ENCODE measurements at regions not wholly inside any gene's neighbourhood (a gene's known extent, or its start where the extent isn't known, plus 50 kb on each side); places are given as distances from the start of the nearest gene placed in this dataset.
"Not testable (repeated sequence)": the region's sequence is repeated elsewhere in the genome, so short reads cannot be mapped to it uniquely, and the experiment has no call there.

DNA sequence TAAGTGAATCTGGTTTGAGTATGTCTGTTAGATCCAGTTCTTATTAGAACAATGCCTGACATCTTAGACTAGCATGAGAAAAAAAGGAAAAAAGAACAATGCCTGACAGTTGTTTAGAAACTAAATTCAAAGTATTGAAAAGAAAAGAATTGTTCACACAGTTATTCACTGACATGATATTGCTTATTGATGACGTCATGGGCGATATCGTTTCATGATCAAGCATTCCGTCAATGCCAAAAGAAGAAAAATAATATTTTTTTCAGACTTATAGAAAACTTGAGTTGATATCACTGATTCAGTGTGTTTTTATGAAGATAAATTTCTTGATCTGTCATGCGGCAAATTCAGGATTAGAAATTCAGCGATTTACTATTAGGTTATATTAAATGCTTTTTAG, 196.5 kb upstream of the AGR3 start:
- FAIRE-seq (no peak), DNase-seq (ENCODE audit: insufficient read length, low spot score) (no peak)

DNA sequence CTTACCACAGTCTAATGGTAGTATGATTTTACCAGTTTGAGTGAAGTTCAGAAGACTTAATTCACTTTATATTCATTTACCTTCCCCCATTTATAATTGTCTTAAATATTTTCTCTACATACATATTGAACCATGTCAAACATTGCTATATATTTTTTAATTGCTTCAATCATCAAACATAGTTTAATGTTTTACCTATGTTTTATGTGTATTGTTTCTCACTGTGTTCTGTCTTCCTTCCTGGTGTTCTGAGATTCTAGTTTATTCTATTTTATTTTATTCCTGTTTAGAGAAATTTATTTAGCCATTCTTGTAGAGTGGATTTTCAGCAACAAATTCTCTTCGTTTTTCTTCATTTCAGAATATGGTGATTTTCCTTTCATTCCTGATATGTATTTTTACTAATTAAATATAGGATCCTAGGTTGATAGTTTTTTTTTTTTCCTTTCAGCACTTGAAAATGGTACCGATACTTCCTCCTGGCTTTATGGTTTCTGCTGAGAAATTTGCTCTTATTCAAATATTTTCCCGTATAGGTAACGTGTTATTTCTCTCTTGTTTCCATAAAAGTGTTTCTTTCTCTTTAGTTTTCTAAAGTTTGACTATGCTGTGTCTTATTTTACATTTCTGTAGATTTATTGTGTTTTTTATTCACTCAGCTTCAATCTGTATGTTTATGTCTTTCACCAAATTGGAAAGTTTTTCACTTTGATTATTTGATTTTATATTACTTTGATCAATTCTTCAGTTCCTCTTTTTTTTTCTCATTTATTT, 201.8 kb upstream of the AGR3 start:
- FAIRE-seq (no peak), DNase-seq (ENCODE audit: insufficient read length, low spot score) (no peak)

DNA sequence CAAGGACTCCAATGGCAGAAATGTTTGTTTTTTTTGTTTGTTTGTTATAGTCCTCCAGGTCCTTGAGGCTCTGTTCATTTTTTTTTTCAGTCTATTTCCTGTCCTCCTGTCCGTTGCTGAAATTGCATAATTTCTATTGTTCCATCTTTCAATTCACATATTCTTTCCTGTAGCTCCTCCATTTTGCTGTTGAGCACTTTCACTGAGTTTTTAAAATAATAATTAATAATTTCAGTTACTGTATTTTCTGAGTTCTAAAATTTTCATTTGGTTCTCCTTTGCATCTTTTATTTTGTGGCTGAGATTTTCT, 202.3 kb upstream of the AGR3 start:
- DNase-seq (ENCODE audit: insufficient read length, low spot score) (no peak), FAIRE-seq (no peak)

DNA sequence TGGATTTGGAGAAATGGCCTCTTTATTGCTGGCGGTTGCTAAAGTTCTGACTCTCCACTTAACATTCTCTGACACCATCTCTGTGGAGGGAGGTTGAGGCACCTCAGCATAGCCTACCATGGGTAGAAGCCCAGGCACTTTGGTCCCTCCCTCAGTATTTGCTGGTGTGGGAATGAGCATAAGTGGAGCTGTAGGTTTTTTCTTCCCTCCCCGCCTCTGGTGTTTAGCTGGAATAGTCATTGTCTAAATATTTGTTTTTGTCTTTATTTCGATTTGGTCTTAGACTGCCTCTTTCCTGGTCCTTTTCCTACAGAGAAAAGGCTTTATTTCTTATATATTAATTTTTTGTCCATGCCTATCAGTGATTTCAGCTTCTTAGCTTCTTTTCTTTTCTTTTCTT, 203.4 kb upstream of the AGR3 start:
- DNase-seq (ENCODE audit: insufficient read length, low spot score) (no peak), FAIRE-seq (no peak)

DNA sequence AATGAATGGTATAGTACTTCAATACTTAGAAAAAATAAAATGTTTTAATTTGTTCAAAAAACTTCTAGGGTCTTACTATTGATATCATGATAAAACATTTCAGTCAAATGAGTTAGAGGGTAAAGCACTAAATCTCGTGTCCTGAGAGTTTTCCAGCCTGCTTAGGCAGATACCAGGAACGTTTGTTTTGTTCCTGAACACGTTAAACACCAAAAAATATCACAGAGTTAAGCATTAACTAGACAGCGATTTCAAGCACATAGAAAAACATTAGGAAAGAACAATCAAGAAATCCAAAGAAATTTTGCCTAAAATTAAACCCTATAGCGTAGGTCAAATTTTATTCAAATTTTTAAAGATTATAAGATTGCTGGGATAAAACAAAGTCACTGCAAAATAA, 204.6 kb upstream of the AGR3 start:
- no peak for DNase-seq (ENCODE audit: insufficient read length, low spot score)
- FAIRE-seq: no peak

DNA sequence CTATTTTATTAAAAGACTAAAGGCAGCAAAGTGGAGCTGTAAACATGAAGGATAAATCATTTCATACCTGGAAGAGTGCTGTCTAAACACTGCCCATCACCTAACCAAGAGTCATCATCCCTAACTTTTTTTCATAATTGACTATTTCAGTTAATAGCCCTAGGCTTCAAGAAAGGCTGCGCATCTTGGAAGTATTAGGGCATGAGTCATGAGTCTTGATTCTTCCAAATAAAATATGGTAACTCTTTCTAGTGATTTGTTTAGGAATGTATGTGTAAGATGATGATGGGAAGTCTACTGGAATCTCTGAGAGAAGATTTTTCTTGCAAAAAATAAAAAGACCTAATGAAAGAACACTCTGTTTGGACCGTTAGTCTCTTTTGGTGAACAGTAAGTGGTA, 207.7 kb upstream of the AHR start:
- no peak for FAIRE-seq
- DNase-seq (ENCODE audit: insufficient read length, low spot score): peak; percentile 64

DNA sequence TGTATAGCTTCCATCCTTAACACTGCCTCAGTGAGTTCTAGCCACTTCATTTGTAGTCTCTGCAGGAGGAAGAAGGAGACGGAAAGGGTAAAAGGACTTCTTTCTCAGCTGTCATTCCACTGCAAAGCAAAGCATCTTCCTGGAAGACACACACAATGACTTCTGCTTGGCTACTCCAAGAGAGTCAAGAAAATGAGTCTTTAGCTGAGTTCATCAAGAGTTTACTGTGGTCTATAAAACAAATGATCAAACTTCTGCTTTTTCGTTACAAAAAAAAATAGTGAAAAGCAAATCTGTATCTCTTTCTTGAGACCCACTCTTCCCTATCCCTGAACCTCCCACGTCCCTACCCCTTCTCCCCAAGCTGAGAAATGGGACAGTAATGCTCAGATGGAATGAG, 205.0 kb upstream of the AHR start:
- FAIRE-seq (no peak), DNase-seq (ENCODE audit: insufficient read length, low spot score) (no peak)

DNA sequence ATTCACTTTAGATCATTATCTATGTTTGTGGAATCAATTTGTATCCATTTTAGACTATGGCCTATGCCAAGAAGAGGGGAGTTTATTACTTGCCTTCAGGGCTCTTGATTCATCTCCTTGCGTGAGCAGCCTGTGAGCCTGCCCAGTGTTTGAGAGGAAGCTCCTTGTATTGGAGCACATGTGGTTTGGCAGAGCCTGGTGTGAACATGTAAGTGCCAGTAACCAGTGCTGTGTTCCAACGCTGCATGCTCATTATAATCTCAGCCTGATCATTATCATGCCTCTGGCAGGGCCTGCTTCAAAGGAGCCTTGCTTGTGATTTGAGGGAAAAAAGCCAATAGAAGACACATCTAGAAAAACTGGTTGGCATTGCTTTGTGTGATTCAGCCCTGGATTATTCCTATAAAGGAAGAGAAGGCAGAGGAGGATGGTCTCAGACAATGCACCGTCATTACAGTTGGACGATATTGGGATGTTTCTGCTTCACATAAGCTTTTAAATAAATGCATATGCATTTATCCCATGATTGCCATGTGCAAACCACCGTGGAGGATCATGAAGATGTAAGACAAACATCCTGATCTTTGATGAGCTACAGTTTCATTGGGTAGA, 203.4 kb upstream of the AHR start:
- DNase-seq (ENCODE audit: insufficient read length, low spot score) (peak; percentile 17), FAIRE-seq (no peak)

DNA sequence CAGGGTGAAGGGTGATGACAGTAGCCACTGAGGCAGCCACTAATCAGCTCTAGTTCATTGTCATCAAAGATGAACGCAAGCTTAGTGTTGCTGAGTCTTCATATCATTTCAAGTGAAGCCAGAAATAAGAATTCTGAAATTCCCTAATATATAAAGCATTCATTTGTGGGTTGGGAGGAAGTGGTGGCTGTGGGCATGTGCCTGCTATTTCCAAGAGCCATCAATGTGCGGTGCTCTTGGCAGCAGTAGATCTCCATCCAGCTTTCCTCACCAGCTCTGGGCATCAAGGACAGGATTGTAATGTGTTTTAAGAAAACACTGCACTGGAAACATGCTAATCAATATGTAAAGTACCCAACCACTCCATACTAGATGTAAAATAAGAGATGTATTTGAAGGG, 202.5 kb upstream of the AHR start:
- FAIRE-seq: no peak
- DNase-seq (ENCODE audit: insufficient read length, low spot score): no peak

DNA sequence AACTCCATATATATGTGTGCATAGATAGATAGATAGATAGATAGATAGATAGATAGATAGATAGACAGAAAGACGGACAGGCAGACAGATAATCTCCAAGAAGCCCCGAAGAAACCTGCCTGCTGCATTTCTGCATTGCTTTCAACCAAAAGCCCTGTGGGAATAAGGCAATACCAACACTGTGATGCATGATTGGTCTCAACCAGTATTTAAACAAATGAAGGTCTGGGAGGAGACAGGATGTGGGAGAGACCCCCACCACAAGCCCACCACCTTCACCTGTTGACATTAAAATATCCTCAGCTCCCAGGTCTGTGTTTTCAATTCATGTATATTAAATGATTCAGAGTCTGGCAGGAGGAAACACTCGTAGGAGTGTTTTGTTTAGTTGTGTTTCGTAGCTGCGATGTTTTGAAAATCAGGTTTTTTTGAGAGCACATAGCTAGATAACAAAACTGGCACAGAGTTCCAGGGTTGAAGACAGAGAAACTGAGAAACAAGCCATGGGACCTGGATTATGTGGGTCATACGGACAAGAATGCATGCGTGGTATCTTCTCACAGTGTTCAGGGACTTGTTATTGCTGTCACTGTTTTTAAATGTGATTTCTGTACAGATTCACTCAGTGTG, 200.7 kb upstream of the AHR start:
- FAIRE-seq (no peak), DNase-seq (ENCODE audit: insufficient read length, low spot score) (no peak)

DNA sequence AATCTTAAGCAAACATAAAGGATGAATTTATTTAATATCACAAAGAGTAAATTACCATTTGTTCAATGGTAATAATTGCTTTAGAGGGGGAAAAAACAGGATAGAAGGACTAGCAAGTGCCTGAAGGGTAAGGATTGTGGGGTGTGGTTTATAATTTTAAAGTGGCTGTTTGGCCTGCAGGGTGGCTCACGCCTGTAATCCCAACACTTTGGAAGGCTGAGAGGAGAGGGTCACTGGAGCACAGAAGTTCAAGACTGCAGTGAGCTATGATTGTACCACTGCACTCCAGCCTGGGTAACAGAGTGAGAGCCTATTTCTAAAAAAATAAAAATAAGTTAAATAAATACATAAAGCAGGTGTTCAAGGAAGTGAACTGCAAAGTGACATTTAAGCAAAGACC, 199.9 kb upstream of the AHR start:
- no peak for FAIRE-seq
- DNase-seq (ENCODE audit: insufficient read length, low spot score): no peak

DNA sequence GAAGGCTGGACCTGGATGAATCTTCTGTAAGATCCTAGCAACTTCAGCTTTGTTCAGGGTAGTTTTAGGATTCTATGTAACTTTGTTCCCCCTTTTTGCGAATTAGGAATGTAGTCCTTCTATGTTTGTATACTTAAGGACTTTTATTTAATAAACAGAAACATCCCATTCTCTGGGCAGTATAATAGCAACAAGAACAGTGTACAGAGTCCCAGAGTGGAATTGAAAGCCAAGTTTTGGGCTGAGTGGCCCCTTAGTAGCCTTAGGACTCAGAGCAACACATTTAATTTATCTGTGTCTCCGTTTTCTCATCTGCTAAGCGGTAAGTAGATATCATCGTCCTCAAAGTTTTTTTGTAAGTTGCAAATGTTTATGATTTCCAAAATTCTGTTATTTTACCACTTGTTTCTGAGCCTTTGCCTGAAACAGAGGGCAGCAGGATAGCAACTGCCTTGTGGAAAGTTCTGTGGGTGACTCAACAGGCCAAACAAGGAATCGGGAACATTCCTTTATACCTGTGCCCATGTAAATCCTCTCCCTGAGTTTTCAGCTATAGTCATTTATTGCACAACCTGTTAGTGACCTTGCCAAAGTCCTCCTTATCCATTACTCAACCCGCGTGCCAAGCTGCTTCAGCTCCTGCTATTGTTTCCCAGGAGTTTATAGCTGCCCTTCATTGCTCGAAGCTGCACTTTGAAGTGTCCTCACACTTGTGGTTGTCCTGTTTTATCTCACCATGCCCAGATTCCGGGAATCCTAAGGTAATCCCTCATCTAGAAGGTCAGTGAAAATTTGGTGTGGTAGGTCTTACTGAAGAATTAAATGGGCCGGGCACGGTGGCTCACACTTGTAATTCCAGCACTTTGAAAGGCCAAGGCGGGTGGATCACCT, 199.1 kb upstream of the AHR start:
- FAIRE-seq (no peak), DNase-seq (ENCODE audit: insufficient read length, low spot score) (no peak)

DNA sequence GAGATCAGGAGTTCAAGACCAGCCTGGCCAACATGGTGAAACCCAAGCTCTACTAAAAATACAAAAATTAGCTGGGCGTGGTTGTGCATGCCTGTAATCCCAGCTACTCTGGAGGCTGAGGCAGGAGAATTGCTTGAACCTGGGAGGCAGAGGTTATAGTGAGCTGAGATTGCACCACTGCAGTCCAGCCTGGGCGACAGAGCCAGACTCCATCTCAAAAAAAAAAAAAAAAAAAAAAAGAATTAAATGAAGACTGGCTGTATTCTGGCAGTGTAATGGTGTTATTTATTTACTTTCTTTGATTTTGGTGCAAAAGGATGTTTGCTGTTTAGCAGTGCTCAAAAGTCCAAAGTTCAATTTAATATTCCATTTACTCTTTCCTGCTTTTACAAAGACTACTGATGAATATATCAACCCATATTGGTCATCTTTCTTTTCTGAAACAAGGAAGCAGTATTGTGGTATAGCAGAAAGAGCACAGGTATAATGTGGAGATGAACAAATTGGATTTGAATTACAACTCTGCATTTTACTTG, 198.4 kb upstream of the AHR start:
- DNase-seq (ENCODE audit: insufficient read length, low spot score); FAIRE-seq: not testable (repeated sequence)

DNA sequence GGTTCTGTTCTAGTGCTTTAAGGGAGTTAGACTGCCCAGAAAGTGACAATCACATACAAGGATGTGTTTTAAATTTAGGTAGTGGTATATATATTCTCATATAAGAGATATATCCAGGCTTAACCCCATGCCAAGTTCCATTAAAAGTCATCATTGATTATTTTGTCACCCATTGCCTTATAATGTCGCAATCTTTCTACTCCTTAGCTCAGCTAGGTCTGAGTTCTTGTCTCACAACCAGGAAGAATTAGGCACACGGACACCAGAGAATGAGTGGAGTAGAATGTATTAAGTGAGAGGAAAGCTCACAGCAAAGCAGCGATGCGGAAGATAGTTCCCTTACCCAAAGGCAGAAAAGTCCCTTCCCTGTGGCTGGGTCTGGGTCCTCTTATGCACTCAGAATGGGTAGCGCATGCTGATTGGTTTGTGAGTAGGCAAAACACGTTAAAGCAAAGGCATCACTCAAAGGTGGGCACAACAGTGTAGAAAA, 197.2 kb upstream of the AHR start:
- FAIRE-seq (no peak), DNase-seq (ENCODE audit: insufficient read length, low spot score) (no peak)

DNA sequence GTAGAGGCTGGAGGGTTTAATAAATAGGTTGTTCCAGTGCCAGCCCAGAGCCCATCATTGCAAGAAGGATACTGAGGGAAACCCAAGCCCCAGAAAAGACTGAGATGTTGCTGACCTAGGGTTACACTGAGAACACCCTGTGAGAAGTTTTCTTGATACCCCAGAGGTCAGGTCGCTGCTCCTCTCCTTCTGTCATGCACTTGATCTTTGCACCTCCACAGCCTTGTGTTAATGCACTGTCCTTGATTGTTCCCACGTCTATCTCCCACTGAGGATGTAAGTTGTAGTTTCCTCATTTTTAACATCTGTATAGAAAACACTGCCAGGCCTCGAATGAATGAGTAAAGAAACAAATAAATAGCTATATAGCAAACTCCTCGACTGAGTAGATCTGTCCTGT, 195.3 kb upstream of the AHR start:
- no peak for DNase-seq (ENCODE audit: insufficient read length, low spot score)
- no peak for FAIRE-seq

DNA sequence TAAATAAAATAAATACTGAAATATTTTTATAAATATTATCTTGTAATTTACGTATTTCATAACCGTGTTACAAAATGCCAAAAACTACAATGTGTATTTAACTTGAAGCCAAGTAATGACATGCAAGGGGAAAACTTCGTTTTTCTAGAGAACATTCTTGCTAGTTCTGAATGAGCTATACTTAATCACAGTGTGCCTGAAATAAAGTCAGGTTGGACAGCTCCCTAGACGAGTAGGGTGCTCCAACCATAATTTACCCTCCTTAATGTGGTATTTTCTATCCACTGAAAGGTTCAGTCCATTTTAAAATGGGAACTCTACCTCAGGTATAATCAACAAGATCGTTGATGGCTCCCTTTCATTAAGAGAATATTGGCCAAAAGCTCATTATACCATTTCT, 194.5 kb upstream of the AHR start:
- no peak for DNase-seq (ENCODE audit: insufficient read length, low spot score)
- FAIRE-seq: no peak

DNA sequence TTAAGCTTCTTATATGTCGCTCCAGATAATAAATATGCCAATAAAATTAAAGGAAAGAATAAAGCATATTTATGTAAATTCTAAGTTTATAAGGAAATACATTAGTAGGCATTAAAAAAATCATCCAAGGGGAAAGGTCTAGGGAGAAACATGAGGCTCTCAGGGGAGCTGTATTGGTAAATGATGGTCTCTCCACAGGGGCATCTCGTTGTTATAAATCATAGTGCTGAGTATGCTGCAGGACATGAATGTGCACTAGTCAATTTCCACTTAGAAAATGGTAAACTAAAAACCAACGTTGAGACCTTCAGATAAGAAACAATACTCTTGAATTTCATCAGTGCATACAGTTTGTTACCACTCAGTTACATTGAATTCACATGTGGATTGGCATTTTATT, 194.0 kb upstream of the AHR start:
- FAIRE-seq (peak; percentile 4), DNase-seq (ENCODE audit: insufficient read length, low spot score) (no peak)

DNA sequence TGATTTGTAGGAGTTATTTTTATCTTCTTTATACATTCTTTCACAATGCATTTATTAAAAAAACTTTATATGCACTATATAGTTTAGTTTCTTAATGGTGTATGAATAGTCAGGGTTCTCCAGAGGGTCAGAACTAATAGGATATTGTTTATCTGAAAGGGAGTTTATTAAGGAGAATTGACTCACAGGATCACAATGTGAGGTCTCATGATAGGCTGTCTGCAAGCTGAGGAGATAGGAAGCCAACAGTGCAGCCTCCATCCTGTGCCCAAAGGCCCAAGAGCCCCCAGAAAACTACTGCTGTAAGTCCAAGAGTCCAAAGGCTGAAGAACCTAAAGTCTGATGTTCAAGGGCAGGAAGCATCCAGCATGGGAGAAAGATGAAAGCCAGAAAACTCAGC, 192.8 kb upstream of the AHR start:
- FAIRE-seq (no peak), DNase-seq (ENCODE audit: insufficient read length, low spot score) (no peak)

DNA sequence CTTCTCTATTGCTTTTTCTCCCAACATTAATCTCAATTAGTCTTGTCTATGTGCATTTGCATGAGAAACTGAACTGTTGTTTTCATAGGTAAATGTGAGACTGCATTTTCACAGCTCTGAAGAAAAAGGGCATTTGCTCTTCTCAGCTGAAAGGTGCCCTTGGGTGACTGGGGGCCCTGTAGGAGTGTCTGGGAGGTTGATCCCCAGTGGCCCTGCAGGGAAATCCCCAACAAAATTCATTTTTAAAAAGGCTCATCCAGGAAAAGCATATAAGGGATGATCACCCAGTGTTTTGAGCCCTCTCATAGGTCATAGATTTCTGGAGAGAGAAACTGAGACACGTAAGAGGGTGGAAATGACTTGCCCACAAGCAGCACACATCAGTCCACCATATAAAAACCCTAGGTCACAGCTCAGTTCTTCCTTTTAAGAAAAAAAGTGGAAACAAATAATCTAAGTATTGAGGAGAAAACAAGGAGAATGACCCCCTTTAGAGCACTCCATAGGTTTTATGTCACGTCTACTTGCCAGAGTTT, 190.3 kb upstream of the AHR start:
- no peak for FAIRE-seq

DNA sequence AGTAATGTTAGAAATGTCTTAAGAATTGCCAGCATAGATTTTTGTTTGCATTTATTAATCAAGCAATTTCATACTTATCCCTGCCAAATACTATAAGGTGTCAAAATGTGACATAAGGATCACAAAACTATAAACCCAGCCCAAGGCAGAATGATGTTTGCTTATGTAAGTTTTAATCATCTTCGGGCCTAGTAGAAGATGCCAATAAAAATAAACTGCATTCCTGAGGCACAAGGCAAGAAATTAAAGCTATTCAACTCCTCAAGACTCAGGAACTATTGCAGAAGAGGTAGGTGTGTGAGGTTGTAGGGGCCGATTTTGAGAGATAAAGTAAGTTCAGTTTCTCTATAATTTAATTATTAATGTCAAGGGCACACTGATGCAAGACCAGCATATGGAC, 189.4 kb upstream of the AHR start:
- no peak for DNase-seq (ENCODE audit: insufficient read length, low spot score)
- no peak for FAIRE-seq

More for the DNA sequence above, 190.3 kb upstream of the AHR start:
- DNase-seq (ENCODE audit: insufficient read length, low spot score): no peak

DNA sequence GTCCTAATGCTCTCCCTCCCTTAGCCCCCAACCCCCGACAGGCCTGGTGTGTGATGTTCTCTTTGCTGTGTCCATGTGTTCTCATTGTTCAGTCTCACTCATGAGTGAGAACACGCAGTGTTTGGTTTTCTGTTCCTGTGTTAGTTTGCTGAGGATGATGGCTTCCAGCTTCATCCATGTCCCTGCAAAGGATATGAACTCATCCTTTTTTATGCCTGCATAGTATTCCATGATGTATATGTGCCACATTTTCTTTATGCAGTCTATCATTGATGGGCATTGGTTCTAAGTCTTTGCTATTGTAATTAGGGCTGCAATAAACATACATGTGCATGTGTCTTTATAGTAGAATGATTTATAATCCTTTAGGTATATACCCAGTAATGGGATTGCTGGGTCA, 184.7 kb upstream of the AHR start:
- not testable (repeated sequence) for DNase-seq (ENCODE audit: insufficient read length, low spot score); FAIRE-seq
